GM12878 (cell line): ENCODE measurements at regions not wholly inside any gene's neighbourhood (a gene's known extent, or its start where the extent isn't known, plus 50 kb on each side); places are given as distances from the start of the nearest gene placed in this dataset.

Experiments
- CTCF ChIP-seq, 3 experiments: IDR thresholded peaks in 2 of 3; conservative IDR thresholded peaks in 1 of 3; 2 replicates each; pipeline ENCODE4 v1.5.1; 2011; ENCODE audit warnings: low read depth in 3 of 3, low read length in 3 of 3, mild to moderate bottlenecking in 3 of 3, control low read depth in 2 of 3, moderate library complexity in 2 of 3, inconsistent platforms in 1 of 3, mixed read lengths in 1 of 3; ENCODE audit not compliant: control insufficient read depth in 2 of 3, insufficient read depth in 1 of 3; ENCODE audit errors: extremely low read depth in 1 of 3
- STAT1 ChIP-seq: fragments of 450-650 bp; conservative IDR thresholded peaks from 2 replicates; pipeline ENCODE4 v1.6.1; 2014; ENCODE audit warnings: antibody characterized with exemption, mild to moderate bottlenecking
- YY1 ChIP-seq: IDR thresholded peaks from 2 replicates; pipeline ENCODE4 v1.6.1; 2011; ENCODE audit warnings: low read depth, mild to moderate bottlenecking, low read length

- no peak for TF ChIP-seq YY1
- TF ChIP-seq STAT1, result no peak
- TF ChIP-seq CTCF (IDR thresholded peaks at IDR 0.05 in 2 of 3, conservative IDR thresholded peaks at IDR 0.05 in 1 of 3; ENCODE audit: control insufficient read depth in 2 of 3, extremely low read depth in 1 of 3, insufficient read depth in 1 of 3, low read depth in 3 of 3, low read length in 3 of 3), result no peak
Measured at GRCh38 chr18:64399566-64399965, 250.7 kb upstream of the LINC00305 start.
